Colonic mucosa (tissue), 4 donors: ENCODE measurements at regions not wholly inside any gene's neighbourhood (a gene's known extent, or its start where the extent isn't known, plus 50 kb on each side); places are given as distances from the start of the nearest gene placed in this dataset.

Experiments
- DNase-seq: peaks from one replicate; pipeline ENCODE4 v3.0.0-alpha.2; 2020
- H3K27ac ChIP-seq: fragments of 200-600 bp; one replicate; pipeline ENCODE4 v1.8.0; 2021
- H3K27me3 ChIP-seq: fragments of 200-600 bp; one replicate; pipeline ENCODE4 v1.8.0; 2021
- H3K36me3 ChIP-seq: fragments of 200-600 bp; one replicate; pipeline ENCODE4 v1.8.0; 2021
- H3K4me1 ChIP-seq: fragments of 200-600 bp; one replicate; pipeline ENCODE4 v1.8.0; 2021; ENCODE audit warnings: mild to moderate bottlenecking
- H3K4me3 ChIP-seq: fragments of 200-600 bp; one replicate; pipeline ENCODE4 v1.8.0; 2021
- H3K9ac ChIP-seq, 2 donors: one replicate each; pipeline ENCODE4 v1.7.0; 2013; ENCODE audit warnings: control low read depth in 2 of 2, low read depth in 2 of 2, low read length in 2 of 2
- H3K9me3 ChIP-seq: fragments of 200-600 bp; one replicate; pipeline ENCODE4 v1.8.0; 2021
- CTCF ChIP-seq: fragments of 200-600 bp; IDR thresholded peaks from one replicate; pipeline ENCODE4 v1.8.0; 2022; ENCODE audit warnings: antibody characterized with exemption, mild to moderate bottlenecking
- intact Hi-C: fragments of 100-400 bp; cut with DNase I; formaldehyde crosslinking; loops from one replicate; pipeline ENCODE4 v1.14.1; 2022
- donor health status: healthy.
- donor health status: DM: no; HTN: no; CAD: no.
- donor health status: DM: no; HTN: no; CAD: no.

- no peak overlapping the region for H3K9ac ChIP-seq
- no peak overlapping the region for H3K4me3 ChIP-seq
- TF ChIP-seq CTCF, result no peak
- DNase-seq, result no peak
- no peaks in the 10 kb centered on the region for H3K9me3 ChIP-seq
- no peaks in the 10 kb centered on the region for H3K27me3 ChIP-seq
- no peak overlapping the region for H3K27ac ChIP-seq
- no peaks in the 10 kb centered on the region for H3K4me1 ChIP-seq
- intact Hi-C loops, result no loop called here
- no peaks in the 10 kb centered on the region for H3K36me3 ChIP-seq
Observed at GRCh38 chr22:48429446-48430020, 1398.1 kb downstream of the BRD1 start.

- intact Hi-C loops, result no loop called here
- Histone ChIP-seq H3K9ac (no peak overlapping the region), H3K9me3 (no peaks in the 10 kb centered on the region), H3K27me3 (no peaks in the 10 kb centered on the region), H3K4me3 (no peak overlapping the region), H3K4me1 (no peaks in the 10 kb centered on the region), H3K27ac (no peak overlapping the region), H3K36me3 (no peaks in the 10 kb centered on the region)
- no peak for TF ChIP-seq CTCF
- DNase-seq, result no peak
Observed at GRCh38 chr22:48428631-48429371, 1398.9 kb downstream of the BRD1 start.

- no peaks in the 10 kb centered on the region for H3K9me3 ChIP-seq
- no peak overlapping the region for H3K4me3 ChIP-seq
- H3K9ac ChIP-seq, result no peak overlapping the region
- H3K36me3 ChIP-seq, result no peaks in the 10 kb centered on the region
- intact Hi-C loops, result no loop called here
- H3K4me1 ChIP-seq, result no peaks in the 10 kb centered on the region
- H3K27me3 ChIP-seq, result no peaks in the 10 kb centered on the region
- DNase-seq, result no peak
- TF ChIP-seq CTCF, result no peak
- H3K27ac ChIP-seq, result no peak overlapping the region
Observed at GRCh38 chr22:48427731-48428211, 1399.9 kb downstream of the BRD1 start.

- no peaks in the 10 kb centered on the region for H3K27me3 ChIP-seq
- TF ChIP-seq CTCF, result no peak
- no peaks in the 10 kb centered on the region for H3K4me1 ChIP-seq
- H3K27ac ChIP-seq, result no peak overlapping the region
- H3K9ac ChIP-seq, result no peak overlapping the region
- no peak overlapping the region for H3K4me3 ChIP-seq
- intact Hi-C loops, result no loop called here
- H3K9me3 ChIP-seq, result no peaks in the 10 kb centered on the region
- H3K36me3 ChIP-seq, result no peaks in the 10 kb centered on the region
- DNase-seq, result no peak
Observed at GRCh38 chr22:48426466-48427380, 1401.0 kb downstream of the BRD1 start.

- H3K4me1 ChIP-seq, result no peaks in the 10 kb centered on the region
- H3K27me3 ChIP-seq, result no peaks in the 10 kb centered on the region
- H3K4me3 ChIP-seq, result no peak overlapping the region
- intact Hi-C loops, result no loop called here
- no peak for DNase-seq
- no peaks in the 10 kb centered on the region for H3K9me3 ChIP-seq
- H3K9ac ChIP-seq, result no peak overlapping the region
- no peak overlapping the region for H3K27ac ChIP-seq
- TF ChIP-seq CTCF, result no peak
- H3K36me3 ChIP-seq, result no peaks in the 10 kb centered on the region
Observed at GRCh38 chr22:48425641-48426040, 1402.0 kb downstream of the BRD1 start.
